Endodermal cell (in vitro differentiated cells): ENCODE measurements at regions not wholly inside any gene's neighbourhood (a gene's known extent, or its start where the extent isn't known, plus 50 kb on each side); places are given as distances from the start of the nearest gene placed in this dataset.

ENCODE experiments used
- DNase-seq: peaks from one replicate; pipeline ENCODE4 v3.0.0-alpha.2; 2017
- H3K27ac ChIP-seq: 2 replicates; pipeline ENCODE4 v1.5.1; 2013; ENCODE audit warnings: mild to moderate bottlenecking, low read depth, low read length, moderate library complexity
- H3K27me3 ChIP-seq: 2 replicates; pipeline ENCODE4 v1.6.1; 2013; ENCODE audit warnings: mild to moderate bottlenecking, low read length, moderate library complexity; ENCODE audit not compliant: insufficient read depth, control insufficient read depth, poor library complexity, severe bottlenecking
- H3K36me3 ChIP-seq: 2 replicates; pipeline ENCODE4 v1.7.0; 2013; ENCODE audit warnings: mild to moderate bottlenecking, low read length, moderate library complexity; ENCODE audit not compliant: control insufficient read depth, insufficient read depth
- H3K4me1 ChIP-seq: one replicate; pipeline ENCODE4 v1.7.0; 2013; ENCODE audit warnings: low read length; ENCODE audit not compliant: control insufficient read depth, insufficient read depth
- H3K4me3 ChIP-seq: 2 replicates; pipeline ENCODE4 v1.5.1; 2013; ENCODE audit warnings: mild to moderate bottlenecking, low read length, moderate library complexity
- H3K9ac ChIP-seq: 2 replicates; pipeline ENCODE4 v1.6.1; 2013; ENCODE audit warnings: mild to moderate bottlenecking, low read length, moderate library complexity; ENCODE audit not compliant: poor library complexity, severe bottlenecking; ENCODE audit errors: extremely low read depth
- H3K9me3 ChIP-seq: 2 replicates; pipeline ENCODE4 v1.6.1; 2013; ENCODE audit warnings: mild to moderate bottlenecking, low read length, moderate library complexity; ENCODE audit not compliant: control insufficient read depth
- H3K27ac Mint-ChIP-seq: 2 replicates; pipeline ENCODE4 v1.8.0; 2020; ENCODE audit warnings: mixed read lengths
- H3K27me3 Mint-ChIP-seq: 2 replicates; pipeline ENCODE4 v1.8.0; 2021; ENCODE audit warnings: mild to moderate bottlenecking, mixed read lengths; ENCODE audit not compliant: insufficient read depth
- H3K36me3 Mint-ChIP-seq: 2 replicates; pipeline ENCODE4 v1.8.0; 2020; ENCODE audit warnings: low read depth, mixed read lengths
- H3K4me1 Mint-ChIP-seq: 2 replicates; pipeline ENCODE4 v1.8.0; 2020; ENCODE audit warnings: mixed read lengths
- H3K4me3 Mint-ChIP-seq: 2 replicates; pipeline ENCODE4 v1.8.0; 2020; ENCODE audit warnings: mild to moderate bottlenecking, moderate library complexity, mixed read lengths
- H3K9me3 Mint-ChIP-seq: 2 replicates; pipeline ENCODE4 v1.8.0; 2020; ENCODE audit warnings: mild to moderate bottlenecking, mixed read lengths
- WGBS, 2 experiments: methylation state at CpG; one replicate each; pipeline versions ENCODE4 v1.1.5 to v1.1.7; 2013; ENCODE audit warnings: missing lambda C conversion rate in 2 of 2, mixed read lengths in 1 of 2; ENCODE audit not compliant: insufficient coverage in 1 of 2, insufficient read length in 1 of 2; 5-methylcytosine and 5-hydroxymethylcytosine counted together
- TF ChIP-seq, protein P1 (sequence below): fragments of 200-600 bp; sonication (generic); conservative IDR thresholded peaks from 2 replicates; pipeline ENCODE4 v1.5.0; 2021; ENCODE audit warnings: antibody characterized with exemption, mild to moderate bottlenecking

DNA sequence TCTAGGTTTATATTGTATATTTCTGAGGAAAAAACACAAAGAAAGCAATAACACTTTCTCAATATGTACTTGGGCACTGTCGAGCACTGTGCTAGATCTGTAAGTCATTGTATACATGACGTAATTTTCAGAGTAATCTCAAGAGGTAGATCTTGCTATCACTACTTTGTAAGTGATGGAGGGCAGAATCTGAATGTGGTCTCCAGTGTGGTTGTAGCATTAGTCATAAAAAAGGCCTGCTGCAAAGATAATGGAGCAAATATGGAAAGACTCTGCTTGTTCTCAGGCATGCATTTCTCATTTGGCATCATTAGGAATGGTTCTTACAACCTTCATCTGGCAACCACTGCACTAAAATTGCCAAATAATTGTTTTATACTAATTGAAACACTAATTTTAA is 419.8 kb upstream of the CCDC179 start:
- no peaks in the 10 kb centered on the region for H3K36me3 Mint-ChIP-seq
- Histone ChIP-seq H3K36me3 (no peaks in the 10 kb centered on the region), H3K9ac (no peak overlapping the region), H3K4me3 (no peak overlapping the region), H3K27me3 (no peaks in the 10 kb centered on the region), H3K4me1 (no peaks in the 10 kb centered on the region), H3K9me3 (no peaks in the 10 kb centered on the region), H3K27ac (no peak overlapping the region)
- no peak for DNase-seq
- H3K27ac Mint-ChIP-seq: no peak overlapping the region
- H3K4me3 Mint-ChIP-seq: no peak overlapping the region
- no peaks in the 10 kb centered on the region for H3K9me3 Mint-ChIP-seq
- TF ChIP-seq, protein P1, sequence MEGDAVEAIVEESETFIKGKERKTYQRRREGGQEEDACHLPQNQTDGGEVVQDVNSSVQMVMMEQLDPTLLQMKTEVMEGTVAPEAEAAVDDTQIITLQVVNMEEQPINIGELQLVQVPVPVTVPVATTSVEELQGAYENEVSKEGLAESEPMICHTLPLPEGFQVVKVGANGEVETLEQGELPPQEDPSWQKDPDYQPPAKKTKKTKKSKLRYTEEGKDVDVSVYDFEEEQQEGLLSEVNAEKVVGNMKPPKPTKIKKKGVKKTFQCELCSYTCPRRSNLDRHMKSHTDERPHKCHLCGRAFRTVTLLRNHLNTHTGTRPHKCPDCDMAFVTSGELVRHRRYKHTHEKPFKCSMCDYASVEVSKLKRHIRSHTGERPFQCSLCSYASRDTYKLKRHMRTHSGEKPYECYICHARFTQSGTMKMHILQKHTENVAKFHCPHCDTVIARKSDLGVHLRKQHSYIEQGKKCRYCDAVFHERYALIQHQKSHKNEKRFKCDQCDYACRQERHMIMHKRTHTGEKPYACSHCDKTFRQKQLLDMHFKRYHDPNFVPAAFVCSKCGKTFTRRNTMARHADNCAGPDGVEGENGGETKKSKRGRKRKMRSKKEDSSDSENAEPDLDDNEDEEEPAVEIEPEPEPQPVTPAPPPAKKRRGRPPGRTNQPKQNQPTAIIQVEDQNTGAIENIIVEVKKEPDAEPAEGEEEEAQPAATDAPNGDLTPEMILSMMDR: no peak
- no peaks in the 10 kb centered on the region for H3K4me1 Mint-ChIP-seq
- 91 to 100% methylated on average over 1 to 2 of the region's 2 CpGs for WGBS, 2 experiments
- H3K27me3 Mint-ChIP-seq: no peaks in the 10 kb centered on the region

DNA sequence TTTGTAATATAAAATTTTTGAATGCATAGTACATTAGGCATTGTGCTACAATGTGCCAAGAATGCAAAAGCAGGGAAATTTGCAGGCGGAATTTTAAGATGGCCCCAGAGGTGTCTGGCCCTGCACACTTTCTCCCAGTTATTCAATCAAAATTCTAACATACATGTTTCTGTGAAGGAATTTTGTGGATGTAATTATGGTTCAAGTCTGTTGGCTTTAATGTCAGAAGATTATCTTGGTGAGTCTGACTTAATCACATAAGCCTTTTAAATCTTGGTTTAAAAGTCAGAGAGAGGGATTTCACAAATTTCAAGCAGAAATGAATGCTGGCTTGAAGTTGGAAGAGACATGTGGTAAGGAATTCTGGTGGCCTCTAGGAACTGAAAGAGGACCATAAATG is 423.4 kb upstream of the CCDC179 start:
- Histone ChIP-seq H3K9ac (no peak overlapping the region), H3K27ac (no peak overlapping the region), H3K4me1 (no peaks in the 10 kb centered on the region), H3K4me3 (no peak overlapping the region), H3K9me3 (no peaks in the 10 kb centered on the region), H3K27me3 (no peaks in the 10 kb centered on the region), H3K36me3 (no peaks in the 10 kb centered on the region)
- no peaks in the 10 kb centered on the region for H3K36me3 Mint-ChIP-seq
- no peaks in the 10 kb centered on the region for H3K4me1 Mint-ChIP-seq
- 92 to 100% methylated on average over 1 of the region's 1 CpG for WGBS, 2 experiments
- DNase-seq: no peak
- no peaks in the 10 kb centered on the region for H3K27me3 Mint-ChIP-seq
- no peaks in the 10 kb centered on the region for H3K9me3 Mint-ChIP-seq
- TF ChIP-seq, protein P1: no peak
- H3K4me3 Mint-ChIP-seq: no peak overlapping the region
- H3K27ac Mint-ChIP-seq: no peak overlapping the region

DNA sequence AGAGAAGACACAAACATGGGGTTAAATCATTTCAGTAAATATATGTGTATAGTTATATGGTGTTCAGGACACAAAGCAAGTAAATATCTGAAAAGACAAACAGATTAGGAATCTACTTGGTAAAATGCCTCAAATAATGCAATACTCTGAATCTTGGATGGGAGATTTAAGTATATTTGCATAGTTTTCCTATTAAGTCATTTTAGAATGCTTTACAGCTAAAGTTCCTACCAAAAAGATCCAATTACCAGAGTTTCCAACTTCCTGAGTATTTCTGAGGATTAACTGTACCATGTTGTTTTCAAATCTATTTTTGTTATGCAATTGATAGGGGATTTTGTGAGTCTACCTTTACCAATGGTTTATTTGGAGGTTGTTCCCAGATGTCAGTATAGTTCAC is 424.4 kb upstream of the CCDC179 start:
- Histone ChIP-seq H3K4me3 (no peak overlapping the region), H3K36me3 (no peaks in the 10 kb centered on the region), H3K9me3 (no peaks in the 10 kb centered on the region), H3K9ac (no peak overlapping the region), H3K4me1 (no peaks in the 10 kb centered on the region), H3K27ac (no peak overlapping the region), H3K27me3 (no peaks in the 10 kb centered on the region)
- no peaks in the 10 kb centered on the region for H3K4me1 Mint-ChIP-seq
- no peaks in the 10 kb centered on the region for H3K36me3 Mint-ChIP-seq
- no peaks in the 10 kb centered on the region for H3K9me3 Mint-ChIP-seq
- TF ChIP-seq, protein P1: no peak
- no peak overlapping the region for H3K27ac Mint-ChIP-seq
- H3K4me3 Mint-ChIP-seq: no peak overlapping the region
- H3K27me3 Mint-ChIP-seq: no peaks in the 10 kb centered on the region
- no peak for DNase-seq
